LoVo (cell line): ENCODE measurements at regions not wholly inside any gene's neighbourhood (a gene's known extent, or its start where the extent isn't known, plus 50 kb on each side); places are given as distances from the start of the nearest gene placed in this dataset.

Experiments used
- DNase-seq: peaks from one replicate; pipeline ENCODE4 v3.0.0-alpha.2; 2016; ENCODE audit warnings: low spot score

GRCh38 chr12:125889742-125890141 is 824.5 kb downstream of the AACS start:
- no peak for DNase-seq

GRCh38 chr12:125890366-125890905 is 825.2 kb downstream of the AACS start:
- DNase-seq, result no peak

GRCh38 chr12:125890971-125891370 is 825.7 kb downstream of the AACS start:
- no peak for DNase-seq

GRCh38 chr12:125892276-125892675 is 827.0 kb downstream of the AACS start:
- no peak for DNase-seq

DNA sequence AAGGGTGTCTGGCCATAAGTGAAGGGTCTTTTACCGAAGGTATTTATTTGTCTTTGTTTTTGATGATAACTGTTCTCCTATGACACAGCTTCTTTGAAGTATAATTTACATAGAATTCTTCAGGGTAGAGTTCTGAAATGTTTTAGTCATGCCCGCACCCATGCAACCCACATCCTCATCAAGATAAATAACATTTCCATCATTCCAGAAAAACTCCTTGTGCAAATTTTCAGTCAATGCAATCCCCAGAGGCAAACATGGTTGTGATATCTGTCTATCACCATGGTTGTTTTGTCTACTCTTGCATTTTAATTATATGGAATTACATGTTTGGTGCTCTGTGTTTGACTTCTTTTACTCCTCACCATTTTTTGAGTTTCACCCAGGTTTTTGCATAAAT is 837.8 kb downstream of the AACS start:
- DNase-seq, result no peak

DNA sequence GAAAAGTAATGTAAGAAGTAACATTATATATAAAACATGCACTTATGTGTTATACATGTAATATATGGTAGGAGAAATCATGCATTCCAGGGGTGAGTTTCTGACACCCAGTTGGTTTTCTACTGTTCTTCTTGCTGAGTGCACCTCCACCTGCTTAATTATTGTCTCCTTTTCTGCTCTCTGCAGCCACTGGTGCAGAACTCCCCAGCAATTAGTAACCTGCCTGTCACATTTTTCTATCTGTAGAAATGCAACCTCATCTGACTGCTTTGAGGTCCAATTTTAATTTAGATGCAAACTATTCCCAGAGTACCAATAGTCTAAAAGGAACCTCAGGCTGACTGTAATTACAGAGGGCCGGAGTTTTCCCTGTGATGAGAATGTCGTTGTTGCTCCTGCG is 842.1 kb downstream of the AACS start:
- DNase-seq, result no peak

GRCh38 chr12:125919856-125920470 is 854.7 kb downstream of the AACS start:
- no peak for DNase-seq

GRCh38 chr12:125922330-125922729 is 857.1 kb downstream of the AACS start:
- no peak for DNase-seq

- no peak for DNase-seq
Observed at GRCh38 chr12:125936502-125936901, 871.3 kb downstream of the AACS start.

DNA sequence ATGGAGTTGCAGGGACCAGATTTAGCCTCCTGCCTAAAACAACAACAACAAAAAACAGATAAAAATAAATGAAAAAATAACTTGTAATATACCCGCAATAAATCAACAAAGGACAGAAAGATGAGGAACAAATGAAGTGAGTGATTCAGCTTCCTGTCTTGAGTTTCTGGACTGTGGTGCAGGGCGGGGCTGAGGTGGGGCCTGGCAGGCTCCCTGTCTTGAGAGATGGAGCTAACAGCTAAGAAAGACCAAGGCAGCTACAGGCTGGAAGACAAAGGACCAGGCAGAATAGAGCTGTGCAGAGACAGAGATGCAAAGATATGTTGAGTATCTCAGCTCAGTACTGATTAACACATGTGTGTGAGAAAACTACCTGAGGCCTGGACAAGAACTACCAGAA is 879.2 kb downstream of the AACS start:
- peak; percentile 9 for DNase-seq

GRCh38 chr12:125949471-125949870 is 884.2 kb downstream of the AACS start:
- no peak for DNase-seq

- no peak for DNase-seq
Observed at GRCh38 chr12:125954362-125954761, 889.1 kb downstream of the AACS start.

- no peak for DNase-seq
Observed at GRCh38 chr12:125956186-125956585, 891.0 kb downstream of the AACS start.

DNA sequence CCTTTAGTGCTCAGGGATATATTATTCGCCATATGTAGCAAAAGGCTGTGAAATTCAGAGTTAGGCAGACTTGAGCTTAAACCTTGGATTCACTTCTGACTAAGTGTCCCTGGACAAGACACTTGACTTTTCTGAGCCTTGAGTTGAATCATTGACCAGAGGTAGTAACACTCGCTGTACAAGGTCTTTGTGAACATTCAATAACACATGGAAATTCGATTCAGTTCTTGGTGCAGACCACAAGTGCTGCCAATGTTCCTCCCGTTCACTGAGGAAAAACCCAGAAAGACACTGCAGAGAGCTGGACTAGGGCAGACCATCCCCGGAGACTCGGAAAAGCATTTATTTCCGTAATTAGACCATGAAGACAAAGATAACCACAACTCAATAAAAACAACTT is 901.4 kb downstream of the AACS start:
- no peak for DNase-seq

GRCh38 chr12:125968413-125968812 is 903.2 kb downstream of the AACS start:
- no peak for DNase-seq

DNA sequence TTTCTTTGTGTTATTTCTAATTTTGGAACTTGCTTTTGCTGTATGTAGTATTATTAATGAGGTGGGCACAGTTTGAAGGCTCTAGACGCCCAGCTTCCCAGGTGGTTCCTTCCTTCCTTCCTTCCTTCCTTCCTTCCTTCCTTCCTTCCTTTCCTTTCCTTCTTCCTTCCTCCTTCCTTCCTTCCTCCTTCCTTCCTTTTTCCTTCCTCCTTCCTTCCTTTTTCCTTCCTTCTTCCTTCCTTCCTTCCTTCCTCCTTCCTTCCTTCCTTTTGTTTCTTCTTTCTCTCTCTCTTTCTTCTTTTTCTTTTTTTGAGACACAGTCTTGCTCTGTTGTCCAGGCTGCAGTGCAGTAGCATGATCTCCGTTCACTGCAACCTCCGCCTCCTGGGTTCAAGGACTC is 906.7 kb downstream of the AACS start:
- DNase-seq, result no peak

DNA sequence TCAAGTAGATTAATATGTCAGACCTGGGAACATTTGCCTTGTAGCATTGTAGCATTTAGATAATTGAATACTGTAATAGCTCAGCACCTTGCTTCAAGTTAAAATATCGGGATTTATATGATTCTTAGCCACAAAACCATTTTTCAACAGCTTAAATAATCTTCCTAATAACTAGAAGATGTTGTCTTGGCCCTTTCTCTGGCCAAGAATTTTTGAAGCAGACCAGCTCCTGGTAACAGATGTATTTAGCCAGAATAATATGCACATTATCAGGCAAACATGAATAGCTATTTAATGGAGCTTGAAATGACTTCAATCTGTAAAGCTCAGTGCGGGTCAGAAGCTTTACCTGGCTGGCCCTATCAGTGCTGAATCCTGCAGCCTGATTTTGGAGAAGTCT is 913.1 kb downstream of the AACS start:
- DNase-seq, result no peak

GRCh38 chr12:125981610-125982253 is 916.5 kb downstream of the AACS start:
- DNase-seq, result no peak

DNA sequence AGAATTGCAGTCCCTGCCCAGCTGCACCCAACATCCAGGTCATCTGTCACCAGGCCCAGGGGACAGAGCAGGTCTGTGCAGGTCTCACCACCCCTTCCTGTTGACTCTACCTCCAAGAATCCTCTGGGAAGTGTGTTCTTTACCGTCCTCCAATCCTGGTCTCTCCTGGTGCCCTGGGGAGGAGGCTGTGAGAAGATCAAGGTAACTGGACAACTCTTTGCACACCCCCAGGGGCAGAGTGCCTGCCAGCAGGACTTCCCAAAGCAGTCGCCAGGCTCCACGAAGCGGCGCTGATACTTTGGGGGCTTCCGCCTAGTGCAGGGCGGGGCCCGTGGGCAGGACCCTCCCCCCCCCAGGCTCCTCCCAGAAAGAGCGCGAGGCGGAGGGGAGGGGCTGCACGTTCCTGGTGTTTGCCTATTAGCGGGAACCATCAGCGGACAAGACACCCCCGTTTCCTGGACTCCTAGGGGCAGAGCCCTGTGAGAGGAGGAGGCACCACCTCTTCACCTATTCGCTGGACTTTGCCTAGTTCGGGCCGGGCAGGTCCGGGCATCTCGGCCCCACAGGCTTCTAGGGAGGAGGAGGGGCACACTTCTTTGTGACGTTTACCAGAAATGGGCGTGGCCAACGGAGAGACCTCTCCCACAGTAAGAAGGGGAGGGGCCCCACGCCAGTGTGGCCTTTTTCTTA is 918.0 kb downstream of the AACS start:
- DNase-seq, result peak; percentile 13

DNA sequence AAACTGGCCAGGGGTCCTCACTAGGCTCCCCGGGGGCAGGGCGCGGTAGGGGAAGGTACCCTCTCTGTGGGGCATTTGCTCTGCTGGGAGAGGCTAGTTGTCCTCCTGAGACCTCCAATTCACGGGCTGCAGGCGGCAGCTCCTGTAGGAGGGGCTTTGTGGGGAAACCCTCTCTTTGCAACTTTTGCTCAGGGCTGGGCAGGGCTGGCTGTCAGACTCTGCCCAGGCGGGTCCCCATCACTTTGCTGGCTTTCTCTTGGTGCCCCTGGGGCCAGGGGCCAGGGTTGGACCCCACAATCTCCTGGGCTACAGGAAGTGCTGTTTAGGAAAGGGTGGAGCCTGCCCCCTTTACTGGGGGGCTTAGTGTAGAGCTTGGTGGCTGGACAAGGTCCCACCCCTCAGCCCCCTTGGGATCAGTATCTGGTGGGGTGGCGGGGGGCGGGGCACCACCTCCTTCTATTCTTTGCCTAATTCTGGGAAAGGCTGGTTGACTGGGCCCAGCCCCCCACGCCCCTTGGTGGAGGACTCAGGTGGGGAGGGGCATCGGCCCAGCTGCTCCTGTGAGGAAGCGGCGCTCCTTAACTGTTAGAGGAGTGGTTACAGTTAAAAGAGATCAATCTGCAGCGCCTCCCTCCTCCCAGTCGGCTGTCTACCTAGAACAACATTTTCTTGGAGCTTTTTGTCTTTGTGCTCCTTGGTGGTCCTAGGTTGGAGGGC is 918.7 kb downstream of the AACS start:
- DNase-seq, result no peak

DNA sequence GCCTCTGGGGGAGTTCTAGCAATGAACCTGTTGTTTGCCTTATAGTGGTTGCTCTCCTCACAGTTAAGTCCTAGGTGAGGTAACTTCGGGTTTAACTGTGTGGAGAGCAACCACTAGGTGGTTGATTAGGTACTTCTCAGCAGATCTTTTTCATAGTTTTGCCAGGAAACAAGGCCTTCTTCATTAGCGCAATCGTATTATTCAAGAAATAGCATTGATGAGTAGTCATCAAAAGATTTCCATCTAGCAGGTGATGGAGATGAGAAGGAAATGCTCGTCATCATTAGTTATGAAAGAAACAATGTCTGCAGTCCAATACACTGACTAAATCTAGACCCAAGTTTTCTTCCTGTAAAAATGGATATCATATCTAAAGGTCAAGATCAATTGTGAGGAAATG is 923.3 kb downstream of the AACS start:
- DNase-seq, result no peak

DNA sequence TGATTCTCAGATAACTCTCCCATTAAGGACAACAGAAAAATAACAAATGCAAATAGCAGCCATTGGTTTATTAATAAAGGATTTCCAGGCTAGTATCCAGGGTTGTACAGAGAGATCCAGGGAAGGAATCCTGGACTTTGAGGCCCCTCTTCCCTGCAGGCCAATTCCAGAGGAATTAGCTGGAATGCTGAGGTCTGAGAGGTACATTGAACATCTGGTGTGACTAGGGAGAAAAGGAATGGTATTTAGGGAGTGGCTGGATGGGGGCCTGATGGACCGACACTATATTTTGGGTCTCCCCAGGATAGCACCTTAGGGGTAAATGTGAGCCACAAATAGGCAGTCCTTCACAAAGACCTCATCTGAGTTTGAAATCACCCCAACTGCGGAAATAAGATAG is 924.5 kb downstream of the AACS start:
- no peak for DNase-seq

DNA sequence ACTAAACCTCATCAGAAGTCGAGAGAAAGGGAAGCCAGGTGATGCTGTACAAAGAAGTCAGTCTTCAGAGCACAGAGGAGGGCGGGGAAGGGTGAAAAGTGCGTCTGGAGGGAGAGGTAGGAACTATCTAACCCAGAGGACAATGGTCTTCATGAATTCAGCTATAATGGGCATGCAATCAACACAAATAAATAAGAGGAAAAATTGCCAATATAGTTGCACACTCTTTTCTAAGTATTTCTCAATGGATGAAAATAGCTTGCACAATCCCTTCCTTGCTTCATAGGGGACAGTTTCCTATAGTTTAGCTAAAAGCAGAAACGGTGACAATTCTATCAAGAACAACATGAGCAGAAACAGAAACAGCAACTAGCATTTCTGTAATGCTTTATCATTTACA is 931.2 kb downstream of the AACS start:
- DNase-seq, result no peak
